ENCODE measurements at regions not wholly inside any gene's neighbourhood (a gene's known extent, or its start where the extent isn't known, plus 50 kb on each side); places are given as distances from the start of the nearest gene placed in this dataset.
"Not testable (repeated sequence)": the region's sequence is repeated elsewhere in the genome, so short reads cannot be mapped to it uniquely, and the experiment has no call there.

- not testable (repeated sequence) for TF ChIP-seq CTCF (IDR thresholded peaks at IDR 0.05); EZH2 (IDR thresholded peaks at IDR 0.05; ENCODE audit: borderline replicate concordance, insufficient read depth, low read depth, low read length, poor library complexity, severe bottlenecking)
Measured at GRCh38 chr9:61386816-61387102, 196.9 kb downstream of the SPATA31A7 start.
